Fibroblast of skin of left quadriceps (primary cell): ENCODE measurements at regions not wholly inside any gene's neighbourhood (a gene's known extent, or its start where the extent isn't known, plus 50 kb on each side); places are given as distances from the start of the nearest gene placed in this dataset.

Experiments
- DNase-seq, 2 experiments: peaks; one replicate each; pipeline ENCODE4 v3.0.0-alpha.2; 2013; ENCODE audit warnings: low read depth in 2 of 2

GRCh38 chr1:117260761-117261423 lies 50.2 kb upstream of the VTCN1 start:
- no peak for DNase-seq
